ENCODE measurements at regions not wholly inside any gene's neighbourhood (a gene's known extent, or its start where the extent isn't known, plus 50 kb on each side); places are given as distances from the start of the nearest gene placed in this dataset.
"Not testable (repeated sequence)": the region's sequence is repeated elsewhere in the genome, so short reads cannot be mapped to it uniquely, and the experiment has no call there.

GRCh38 chr12:90690120-90690519 lies 264.9 kb downstream of the CCER1 start:
- Histone ChIP-seq H3K4me3 (no peak overlapping the region), H3K36me3 (no peaks in the 10 kb centered on the region), H3K27ac (no peak overlapping the region), H3K4me1 (no peaks in the 10 kb centered on the region), H3K9me3 (no peaks in the 10 kb centered on the region), H3K27me3 (no peaks in the 10 kb centered on the region)
- no peak for DNase-seq (ENCODE audit: low spot score)
- no peak for TF ChIP-seq CTCF (IDR thresholded peaks at IDR 0.05)

GRCh38 chr12:90687682-90688081 lies 267.3 kb downstream of the CCER1 start:
- not testable (repeated sequence) for H3K4me3 ChIP-seq; H3K27ac ChIP-seq; H3K27me3 ChIP-seq; H3K9me3 ChIP-seq; DNase-seq (ENCODE audit: low spot score); H3K4me1 ChIP-seq; H3K36me3 ChIP-seq

- no peak for DNase-seq (ENCODE audit: low spot score)
- no peaks in the 10 kb centered on the region for H3K9me3 ChIP-seq
- H3K4me1 ChIP-seq, result no peaks in the 10 kb centered on the region
- H3K27ac ChIP-seq, result no peak overlapping the region
- no peaks in the 10 kb centered on the region for H3K27me3 ChIP-seq
- no peak for TF ChIP-seq CTCF (IDR thresholded peaks at IDR 0.05)
- H3K4me3 ChIP-seq, result no peak overlapping the region
- H3K36me3 ChIP-seq, result no peaks in the 10 kb centered on the region
Measured at GRCh38 chr12:90683871-90684270, 271.1 kb downstream of the CCER1 start.

- Histone ChIP-seq H3K36me3 (no peaks in the 10 kb centered on the region), H3K4me3 (no peak overlapping the region), H3K4me1 (no peaks in the 10 kb centered on the region), H3K27ac (no peak overlapping the region), H3K27me3 (no peaks in the 10 kb centered on the region), H3K9me3 (no peaks in the 10 kb centered on the region)
- no peak for TF ChIP-seq CTCF (IDR thresholded peaks at IDR 0.05)
- no peak for DNase-seq (ENCODE audit: low spot score)
Measured at GRCh38 chr12:90682398-90682797, 272.6 kb downstream of the CCER1 start.

- Histone ChIP-seq H3K27me3 (no peaks in the 10 kb centered on the region), H3K9me3 (no peaks in the 10 kb centered on the region), H3K4me1 (no peaks in the 10 kb centered on the region), H3K36me3 (no peaks in the 10 kb centered on the region), H3K27ac (no peak overlapping the region), H3K4me3 (no peak overlapping the region)
- TF ChIP-seq CTCF (IDR thresholded peaks at IDR 0.05), result no peak
- no peak for DNase-seq (ENCODE audit: low spot score)
Measured at GRCh38 chr12:90679674-90680073, 275.3 kb downstream of the CCER1 start.

- no peaks in the 10 kb centered on the region for H3K36me3 ChIP-seq
Measured at GRCh38 chr12:90677552-90677951, 277.4 kb downstream of the CCER1 start.

More at GRCh38 chr12:90677552-90677951, 277.4 kb downstream of the CCER1 start:
- no peaks in the 10 kb centered on the region for H3K9me3 ChIP-seq
- TF ChIP-seq CTCF (IDR thresholded peaks at IDR 0.05), result no peak
- no peak overlapping the region for H3K27ac ChIP-seq
- no peaks in the 10 kb centered on the region for H3K27me3 ChIP-seq
- no peaks in the 10 kb centered on the region for H3K4me1 ChIP-seq
- no peak for DNase-seq (ENCODE audit: low spot score)
- H3K4me3 ChIP-seq, result no peak overlapping the region

Measured in right atrium auricular region (tissue), 2 donors.